Gastroesophageal sphincter (tissue), 4 donors: ENCODE measurements at regions not wholly inside any gene's neighbourhood (a gene's known extent, or its start where the extent isn't known, plus 50 kb on each side); places are given as distances from the start of the nearest gene placed in this dataset.

Experiments used
- ATAC-seq: fragments of 150-250 bp; one replicate; pipeline ENCODE4 v1.9.1; 2016; ENCODE audit warnings: mild to moderate bottlenecking, moderate library complexity
- H3K27ac ChIP-seq, 4 donors: fragments of 200-600 bp; sonication (generic) in 3 of 4; 1 replicate in 3 of 4; 2 replicates in 1 of 4; pipeline ENCODE4 v1.5.1; 2016 to 2019
- H3K27me3 ChIP-seq: fragments of 200-600 bp; sonication (generic); one replicate; pipeline ENCODE4 v1.5.1; 2019
- H3K36me3 ChIP-seq, 2 donors: fragments of 200-600 bp; sonication (generic); one replicate each; pipeline ENCODE4 v1.5.1; 2019; ENCODE audit warnings: control low read depth in 1 of 2
- H3K4me1 ChIP-seq, 3 donors: fragments of 200-600 bp; sonication (generic); 1 replicate in 2 of 3; 2 replicates in 1 of 3; pipeline ENCODE4 v1.5.1; 2016 to 2019; ENCODE audit warnings: control low read depth in 2 of 3
- H3K4me3 ChIP-seq, 2 donors: fragments of 200-600 bp; sonication (generic); one replicate each; pipeline ENCODE4 v1.5.1; 2019; ENCODE audit warnings: mild to moderate bottlenecking in 1 of 2, moderate library complexity in 1 of 2
- H3K9me3 ChIP-seq, 3 donors: fragments of 200-600 bp; sonication (generic); one replicate each; pipeline ENCODE4 v1.5.1; 2017 to 2019; ENCODE audit warnings: control low read depth in 2 of 3
- EP300 ChIP-seq: sonication (generic); formaldehyde crosslinking; IDR thresholded peaks from one replicate; pipeline ENCODE4 v1.6.1; 2017; ENCODE audit warnings: antibody characterized with exemption, mild to moderate bottlenecking
- POLR2A ChIP-seq, 2 donors: fragments of 450-650 bp; IDR thresholded peaks; one replicate each; pipeline ENCODE4 v1.6.1; 2017; ENCODE audit warnings: antibody characterized with exemption in 2 of 2, mild to moderate bottlenecking in 2 of 2, moderate library complexity in 1 of 2
- POLR2AphosphoS5 ChIP-seq: sonication (generic); formaldehyde crosslinking; IDR thresholded peaks from one replicate; pipeline ENCODE4 v1.6.1; 2017; ENCODE audit warnings: antibody characterized with exemption
- WGBS, 2 donors: methylation state at CpG; one replicate each; pipeline ENCODE4 v1.1.5; 2018; ENCODE audit warnings: low coverage in 1 of 2; 5-methylcytosine and 5-hydroxymethylcytosine counted together
- TF ChIP-seq, protein P1 (sequence below), 4 experiments: fragments of 200-600 bp in 2 of 4; fragments of 450-650 bp in 2 of 4; sonication (generic) in 1 of 4; IDR thresholded peaks; one replicate each; pipeline ENCODE4 v1.5.1; 2017 to 2019; ENCODE audit warnings: antibody characterized with exemption in 4 of 4, mild to moderate bottlenecking in 2 of 4, moderate library complexity in 2 of 4

DNA sequence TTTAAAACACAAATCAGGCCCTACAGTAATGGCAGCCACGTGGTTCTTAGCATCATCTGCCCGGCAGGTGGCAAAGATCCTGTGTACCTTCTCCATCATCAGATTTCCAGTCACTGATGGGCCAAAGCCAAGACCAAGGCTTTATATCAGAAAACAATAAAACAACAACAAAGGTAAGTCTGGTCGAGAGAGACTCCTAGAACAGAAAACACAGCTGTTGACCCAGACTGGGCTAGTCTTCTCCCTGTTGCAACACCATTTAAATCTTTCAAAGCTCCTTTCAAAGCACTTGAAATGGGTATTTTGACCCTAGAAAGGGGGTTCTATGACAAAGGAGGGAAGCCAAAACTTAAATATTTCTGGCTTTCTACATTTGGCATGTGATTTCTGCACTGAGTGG, 285.6 kb downstream of the IPMK start:
- ATAC-seq, result no peak
- H3K9me3 ChIP-seq, result no peaks in the 10 kb centered on the region
- no peaks in the 10 kb centered on the region for H3K36me3 ChIP-seq
- TF ChIP-seq POLR2A (IDR thresholded peaks at IDR 0.05) (no peak), EP300 (no peak), POLR2AphosphoS5 (no peak)
- TF ChIP-seq, protein P1, sequence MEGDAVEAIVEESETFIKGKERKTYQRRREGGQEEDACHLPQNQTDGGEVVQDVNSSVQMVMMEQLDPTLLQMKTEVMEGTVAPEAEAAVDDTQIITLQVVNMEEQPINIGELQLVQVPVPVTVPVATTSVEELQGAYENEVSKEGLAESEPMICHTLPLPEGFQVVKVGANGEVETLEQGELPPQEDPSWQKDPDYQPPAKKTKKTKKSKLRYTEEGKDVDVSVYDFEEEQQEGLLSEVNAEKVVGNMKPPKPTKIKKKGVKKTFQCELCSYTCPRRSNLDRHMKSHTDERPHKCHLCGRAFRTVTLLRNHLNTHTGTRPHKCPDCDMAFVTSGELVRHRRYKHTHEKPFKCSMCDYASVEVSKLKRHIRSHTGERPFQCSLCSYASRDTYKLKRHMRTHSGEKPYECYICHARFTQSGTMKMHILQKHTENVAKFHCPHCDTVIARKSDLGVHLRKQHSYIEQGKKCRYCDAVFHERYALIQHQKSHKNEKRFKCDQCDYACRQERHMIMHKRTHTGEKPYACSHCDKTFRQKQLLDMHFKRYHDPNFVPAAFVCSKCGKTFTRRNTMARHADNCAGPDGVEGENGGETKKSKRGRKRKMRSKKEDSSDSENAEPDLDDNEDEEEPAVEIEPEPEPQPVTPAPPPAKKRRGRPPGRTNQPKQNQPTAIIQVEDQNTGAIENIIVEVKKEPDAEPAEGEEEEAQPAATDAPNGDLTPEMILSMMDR (IDR thresholded peaks at IDR 0.05), result no peak
- H3K27ac ChIP-seq, result no peak overlapping the region
- H3K4me1 ChIP-seq, result no peaks in the 10 kb centered on the region
- no peaks in the 10 kb centered on the region for H3K27me3 ChIP-seq
- 56% methylated on average over 3 of the region's 3 CpGs; no CpG with 5 or more reads in 1 of the 2 donors for WGBS, 2 donors
- no peak overlapping the region for H3K4me3 ChIP-seq

DNA sequence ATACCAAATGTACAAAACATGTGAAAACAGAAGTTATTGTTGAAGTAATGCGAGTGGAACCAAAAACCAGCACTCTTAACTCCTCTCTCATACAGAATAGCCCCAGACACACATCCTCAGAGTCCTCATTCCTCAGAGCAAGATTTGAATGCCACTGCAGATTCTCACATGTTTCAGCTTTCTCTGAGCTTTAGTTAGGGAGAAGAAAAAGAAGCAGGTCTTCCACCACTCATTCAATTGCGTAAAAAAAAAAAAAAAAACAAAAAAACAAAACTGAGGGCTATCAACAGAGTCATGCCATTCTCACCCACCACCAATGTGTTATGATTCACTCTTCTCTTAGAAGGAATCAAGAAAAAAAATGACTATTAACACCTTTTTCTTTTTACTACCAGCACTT, 287.7 kb downstream of the IPMK start:
- WGBS, 2 donors, result 77 to 82% methylated on average over 2 of the region's 2 CpGs
- no peaks in the 10 kb centered on the region for H3K9me3 ChIP-seq
- no peak for ATAC-seq
- no peak overlapping the region for H3K4me3 ChIP-seq
- no peaks in the 10 kb centered on the region for H3K36me3 ChIP-seq
- no peaks in the 10 kb centered on the region for H3K27me3 ChIP-seq
- H3K4me1 ChIP-seq, result no peaks in the 10 kb centered on the region
- TF ChIP-seq, protein P1 (IDR thresholded peaks at IDR 0.05), result no peak
- TF ChIP-seq POLR2AphosphoS5 (no peak), EP300 (no peak), POLR2A (IDR thresholded peaks at IDR 0.05) (no peak)
- no peak overlapping the region for H3K27ac ChIP-seq

GRCh38 chr10:57979491-57979890, 288.2 kb downstream of the IPMK start:
- 66 to 86% methylated on average over 4 of the region's 4 CpGs for WGBS, 2 donors
- TF ChIP-seq EP300, result no peak
- no peak for TF ChIP-seq POLR2AphosphoS5
- TF ChIP-seq, protein P1 (IDR thresholded peaks at IDR 0.05), result no peak
- TF ChIP-seq POLR2A (IDR thresholded peaks at IDR 0.05), result no peak

DNA sequence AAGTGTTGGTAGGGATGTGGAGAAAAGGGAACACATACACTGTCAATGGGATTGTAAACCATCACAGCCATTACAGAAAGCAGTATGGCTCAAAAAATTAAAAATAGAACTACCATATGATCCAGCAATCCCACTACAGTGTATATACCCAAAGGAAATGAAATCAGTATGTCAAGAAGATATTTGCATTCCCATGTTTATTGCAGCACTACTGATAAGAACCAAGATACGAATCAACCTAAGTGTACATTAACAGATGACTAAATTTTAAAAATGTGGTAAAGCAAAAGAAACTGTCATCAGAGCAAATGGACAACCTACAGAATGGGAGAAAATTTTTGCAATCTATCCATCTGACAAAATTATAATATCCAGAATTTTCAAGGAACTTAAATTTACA, 290.4 kb downstream of the IPMK start:
- Histone ChIP-seq H3K36me3 (no peaks in the 10 kb centered on the region), H3K27ac (no peak overlapping the region), H3K4me1 (no peaks in the 10 kb centered on the region), H3K4me3 (no peak overlapping the region), H3K27me3 (no peaks in the 10 kb centered on the region), H3K9me3 (no peaks in the 10 kb centered on the region)
- no peak for ATAC-seq
- 50 to 77% methylated on average over 1 of the region's 1 CpG for WGBS, 2 donors
- no peak for TF ChIP-seq POLR2A (IDR thresholded peaks at IDR 0.05)
- TF ChIP-seq POLR2AphosphoS5, result no peak
- TF ChIP-seq EP300, result no peak
- TF ChIP-seq, protein P1 (IDR thresholded peaks at IDR 0.05), result no peak

More at GRCh38 chr10:57979491-57979890, 288.2 kb downstream of the IPMK start:
- no peaks in the 10 kb centered on the region for H3K9me3 ChIP-seq
- H3K27me3 ChIP-seq, result no peaks in the 10 kb centered on the region
- no peak overlapping the region for H3K4me3 ChIP-seq
- H3K36me3 ChIP-seq, result no peaks in the 10 kb centered on the region
- no peak overlapping the region for H3K27ac ChIP-seq
- no peaks in the 10 kb centered on the region for H3K4me1 ChIP-seq
- ATAC-seq, result no peak

DNA sequence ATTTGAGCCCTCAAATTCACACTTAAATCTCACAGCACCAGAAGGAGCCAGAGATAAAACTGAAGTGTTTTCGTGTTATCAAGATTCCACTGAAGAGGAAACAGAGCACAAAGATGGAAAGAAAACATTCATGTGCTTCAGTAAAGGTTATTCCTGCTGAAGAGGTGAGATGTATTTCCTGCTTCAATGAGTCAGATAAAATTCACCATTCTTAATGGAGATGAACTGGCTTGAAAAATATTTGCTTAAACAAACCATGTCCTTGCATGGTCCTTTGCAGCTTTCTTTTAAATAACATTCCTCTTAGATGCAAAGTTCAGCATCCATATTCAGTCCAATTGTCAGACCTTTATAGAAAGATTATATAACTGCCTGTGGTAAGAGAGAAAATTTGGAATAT, 294.2 kb downstream of the IPMK start:
- Histone ChIP-seq H3K27ac (no peak overlapping the region), H3K4me3 (no peak overlapping the region), H3K36me3 (no peaks in the 10 kb centered on the region), H3K27me3 (no peaks in the 10 kb centered on the region), H3K4me1 (no peaks in the 10 kb centered on the region), H3K9me3 (no peaks in the 10 kb centered on the region)
- 57 to 69% methylated on average over 1 of the region's 1 CpG for whole genome bisulfite sequencing, 2 donors
- ATAC-seq, result no peak
- TF ChIP-seq POLR2AphosphoS5 (no peak), EP300 (no peak), POLR2A (IDR thresholded peaks at IDR 0.05) (no peak)
- TF ChIP-seq, protein P1 (IDR thresholded peaks at IDR 0.05), result no peak
